ENCODE measurements at regions not wholly inside any gene's neighbourhood (a gene's known extent, or its start where the extent isn't known, plus 50 kb on each side); places are given as distances from the start of the nearest gene placed in this dataset.

DNA sequence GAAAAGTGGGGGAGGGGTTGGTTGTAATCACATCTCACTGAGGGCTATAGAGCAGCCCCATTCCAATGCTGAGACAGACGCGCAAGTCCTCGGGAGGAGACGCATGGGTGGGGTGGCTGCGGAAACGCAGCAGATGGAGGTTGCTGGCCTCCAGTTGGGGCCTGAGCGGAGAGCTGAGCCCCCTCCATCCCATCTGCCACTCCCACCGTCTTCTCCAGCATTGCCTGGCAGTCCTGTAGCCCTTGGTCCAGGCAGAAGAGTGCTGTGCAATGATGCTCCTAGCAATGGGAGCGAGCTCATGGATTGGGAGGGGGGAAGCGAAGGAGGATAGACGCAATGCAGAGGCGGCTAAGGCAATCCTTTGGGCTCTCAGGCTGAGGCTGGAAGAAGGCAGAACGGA is 79.4 kb upstream of the GLRA1 start:
- H3K27me3 Mint-ChIP-seq (ENCODE audit: low read depth): no peaks in the 10 kb centered on the region
- TF ChIP-seq, protein P1, sequence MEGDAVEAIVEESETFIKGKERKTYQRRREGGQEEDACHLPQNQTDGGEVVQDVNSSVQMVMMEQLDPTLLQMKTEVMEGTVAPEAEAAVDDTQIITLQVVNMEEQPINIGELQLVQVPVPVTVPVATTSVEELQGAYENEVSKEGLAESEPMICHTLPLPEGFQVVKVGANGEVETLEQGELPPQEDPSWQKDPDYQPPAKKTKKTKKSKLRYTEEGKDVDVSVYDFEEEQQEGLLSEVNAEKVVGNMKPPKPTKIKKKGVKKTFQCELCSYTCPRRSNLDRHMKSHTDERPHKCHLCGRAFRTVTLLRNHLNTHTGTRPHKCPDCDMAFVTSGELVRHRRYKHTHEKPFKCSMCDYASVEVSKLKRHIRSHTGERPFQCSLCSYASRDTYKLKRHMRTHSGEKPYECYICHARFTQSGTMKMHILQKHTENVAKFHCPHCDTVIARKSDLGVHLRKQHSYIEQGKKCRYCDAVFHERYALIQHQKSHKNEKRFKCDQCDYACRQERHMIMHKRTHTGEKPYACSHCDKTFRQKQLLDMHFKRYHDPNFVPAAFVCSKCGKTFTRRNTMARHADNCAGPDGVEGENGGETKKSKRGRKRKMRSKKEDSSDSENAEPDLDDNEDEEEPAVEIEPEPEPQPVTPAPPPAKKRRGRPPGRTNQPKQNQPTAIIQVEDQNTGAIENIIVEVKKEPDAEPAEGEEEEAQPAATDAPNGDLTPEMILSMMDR (IDR thresholded peaks at IDR 0.05; ENCODE audit: unreplicated experiment): no peak
- H3K9me3 Mint-ChIP-seq: peaks cover 11% of the 10 kb centered on the region
- DNase-seq (ENCODE audit: low spot score in 2 of 2, unreplicated experiment in 2 of 2): no peak
- H3K4me3 Mint-ChIP-seq: no peak overlapping the region
- H3K4me1 Mint-ChIP-seq: peaks cover 3% of the 10 kb centered on the region
- H3K27ac Mint-ChIP-seq: no peak overlapping the region
- no peaks in the 10 kb centered on the region for H3K36me3 Mint-ChIP-seq

Data from mesothelial cell of epicardium (in vitro differentiated cells).